ENCODE measurements at regions not wholly inside any gene's neighbourhood (a gene's known extent, or its start where the extent isn't known, plus 50 kb on each side); places are given as distances from the start of the nearest gene placed in this dataset.

DNA sequence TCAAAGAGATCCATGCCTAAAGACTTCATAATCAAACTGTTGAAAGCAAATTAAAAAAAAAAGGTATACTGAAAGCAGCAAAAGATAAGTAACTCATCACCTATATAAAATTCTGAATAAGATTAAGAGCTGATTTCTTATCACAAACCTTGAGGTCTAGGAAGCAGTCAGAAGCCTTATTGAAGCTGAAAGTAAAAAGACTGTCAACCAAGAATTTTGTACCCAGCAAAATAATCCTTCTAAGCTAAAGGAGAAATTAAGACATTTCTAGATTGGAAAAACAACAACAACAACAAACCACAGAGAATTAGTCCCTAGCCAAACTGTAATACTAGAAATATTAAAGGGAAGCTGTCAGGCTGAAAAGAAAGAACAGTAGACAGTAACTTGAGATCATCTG is 622.9 kb downstream of the PCDH7 start:
- Histone ChIP-seq H3K9me3 (no peaks in the 10 kb centered on the region), H3K4me1 (no peaks in the 10 kb centered on the region), H3K27me3 (no peaks in the 10 kb centered on the region), H3K27ac (no peak overlapping the region), H3K36me3 (ENCODE audit: low read depth, missing control alignments) (no peaks in the 10 kb centered on the region), H3K4me3 (no peak overlapping the region)
- no peak for DNase-seq
- TF ChIP-seq, protein P1, sequence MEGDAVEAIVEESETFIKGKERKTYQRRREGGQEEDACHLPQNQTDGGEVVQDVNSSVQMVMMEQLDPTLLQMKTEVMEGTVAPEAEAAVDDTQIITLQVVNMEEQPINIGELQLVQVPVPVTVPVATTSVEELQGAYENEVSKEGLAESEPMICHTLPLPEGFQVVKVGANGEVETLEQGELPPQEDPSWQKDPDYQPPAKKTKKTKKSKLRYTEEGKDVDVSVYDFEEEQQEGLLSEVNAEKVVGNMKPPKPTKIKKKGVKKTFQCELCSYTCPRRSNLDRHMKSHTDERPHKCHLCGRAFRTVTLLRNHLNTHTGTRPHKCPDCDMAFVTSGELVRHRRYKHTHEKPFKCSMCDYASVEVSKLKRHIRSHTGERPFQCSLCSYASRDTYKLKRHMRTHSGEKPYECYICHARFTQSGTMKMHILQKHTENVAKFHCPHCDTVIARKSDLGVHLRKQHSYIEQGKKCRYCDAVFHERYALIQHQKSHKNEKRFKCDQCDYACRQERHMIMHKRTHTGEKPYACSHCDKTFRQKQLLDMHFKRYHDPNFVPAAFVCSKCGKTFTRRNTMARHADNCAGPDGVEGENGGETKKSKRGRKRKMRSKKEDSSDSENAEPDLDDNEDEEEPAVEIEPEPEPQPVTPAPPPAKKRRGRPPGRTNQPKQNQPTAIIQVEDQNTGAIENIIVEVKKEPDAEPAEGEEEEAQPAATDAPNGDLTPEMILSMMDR (IDR thresholded peaks at IDR 0.05), result no peak
- TF ChIP-seq POLR2A (IDR thresholded peaks at IDR 0.05), result no peak
- intact Hi-C loops (cut with DNase I; ENCODE audit: low total_unique reads), result no loop called here

DNA sequence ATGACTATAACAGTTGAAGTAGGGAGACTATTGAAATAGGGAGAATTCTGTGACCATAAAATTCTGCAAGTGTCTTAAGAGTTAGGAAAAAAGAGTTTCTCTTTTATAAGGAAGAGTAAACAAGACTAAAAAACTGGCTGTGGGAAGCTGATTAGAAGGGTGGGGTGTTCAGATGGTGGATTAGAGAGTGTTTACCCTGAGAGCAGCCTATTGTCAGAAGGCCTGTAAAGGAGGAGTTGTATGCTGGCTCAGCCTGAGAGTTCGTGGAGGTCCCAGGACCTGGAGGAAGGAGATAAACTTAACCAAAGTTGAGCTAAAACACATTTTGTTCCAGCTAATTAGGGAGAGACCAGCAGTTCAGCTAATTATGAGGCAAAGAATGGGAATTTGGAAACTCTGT is 629.7 kb downstream of the PCDH7 start:
- no peaks in the 10 kb centered on the region for H3K4me1 ChIP-seq
- DNase-seq, result no peak
- no peak for TF ChIP-seq POLR2A (IDR thresholded peaks at IDR 0.05)
- TF ChIP-seq, protein P1 (IDR thresholded peaks at IDR 0.05), result no peak
- 18 to 22% methylated on average over 1 of the region's 1 CpG for WGBS, 2 donors
- no peaks in the 10 kb centered on the region for H3K27me3 ChIP-seq
- no peak overlapping the region for H3K4me3 ChIP-seq
- no peaks in the 10 kb centered on the region for H3K36me3 ChIP-seq (ENCODE audit: low read depth, missing control alignments)
- no peaks in the 10 kb centered on the region for H3K9me3 ChIP-seq
- intact Hi-C loops (cut with DNase I; ENCODE audit: low total_unique reads), result no loop called here
- H3K27ac ChIP-seq, result no peak overlapping the region

DNA sequence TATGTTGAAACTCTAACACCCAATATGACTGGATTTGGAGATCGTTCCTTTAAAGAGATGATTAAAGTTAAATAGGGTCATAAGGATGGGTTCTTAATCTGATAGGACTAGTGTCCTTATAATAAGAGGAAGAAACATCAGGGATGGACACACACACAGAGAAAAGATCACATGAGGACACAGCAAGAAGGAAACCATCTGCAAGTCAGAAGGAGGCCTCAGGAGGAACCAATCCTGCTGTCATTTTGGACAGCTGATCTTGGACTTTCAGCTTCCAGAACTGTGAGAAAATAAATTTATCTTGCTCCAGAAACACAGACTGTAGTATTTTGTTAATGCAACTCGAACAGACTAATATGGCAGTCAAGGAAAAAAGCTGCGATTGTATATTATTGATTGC is 631.5 kb downstream of the PCDH7 start:
- intact Hi-C loops (cut with DNase I; ENCODE audit: low total_unique reads), result no loop called here
- Histone ChIP-seq H3K9me3 (no peaks in the 10 kb centered on the region), H3K27ac (no peak overlapping the region), H3K4me3 (no peak overlapping the region), H3K27me3 (no peaks in the 10 kb centered on the region), H3K4me1 (no peaks in the 10 kb centered on the region), H3K36me3 (ENCODE audit: low read depth, missing control alignments) (no peaks in the 10 kb centered on the region)
- 55 to 56% methylated on average over 3 of the region's 3 CpGs for WGBS, 2 donors
- no peak for DNase-seq
- TF ChIP-seq, protein P1 (IDR thresholded peaks at IDR 0.05), result no peak
- no peak for TF ChIP-seq POLR2A (IDR thresholded peaks at IDR 0.05)

DNA sequence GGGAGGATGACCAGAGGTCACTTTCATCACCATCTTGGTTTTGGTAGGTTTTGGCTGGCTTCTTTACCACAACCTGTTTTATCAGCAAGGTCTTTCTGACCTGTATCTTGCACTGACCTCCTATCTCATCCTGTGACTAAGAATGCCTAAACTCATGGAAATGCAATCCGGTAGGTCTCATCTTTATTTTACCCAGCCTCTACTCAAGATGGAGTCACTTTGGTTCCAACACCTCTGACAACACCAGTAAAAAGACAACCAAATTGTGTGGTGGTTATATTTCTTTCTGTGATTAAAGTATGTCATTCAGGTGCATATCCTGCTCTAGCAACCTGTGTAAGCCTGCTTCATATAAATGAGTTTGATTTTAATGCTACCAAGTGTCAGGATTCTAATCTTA is 636.7 kb downstream of the PCDH7 start:
- no peak overlapping the region for H3K27ac ChIP-seq
- H3K27me3 ChIP-seq, result no peaks in the 10 kb centered on the region
- no peak overlapping the region for H3K4me3 ChIP-seq
- no peaks in the 10 kb centered on the region for H3K4me1 ChIP-seq
- no peak for DNase-seq
- 93 to 100% methylated on average over 1 of the region's 1 CpG for WGBS, 2 donors
- no peaks in the 10 kb centered on the region for H3K9me3 ChIP-seq
- intact Hi-C loops (cut with DNase I; ENCODE audit: low total_unique reads), result no loop called here
- TF ChIP-seq, protein P1 (IDR thresholded peaks at IDR 0.05), result no peak
- TF ChIP-seq POLR2A (IDR thresholded peaks at IDR 0.05), result no peak
- no peaks in the 10 kb centered on the region for H3K36me3 ChIP-seq (ENCODE audit: low read depth, missing control alignments)

DNA sequence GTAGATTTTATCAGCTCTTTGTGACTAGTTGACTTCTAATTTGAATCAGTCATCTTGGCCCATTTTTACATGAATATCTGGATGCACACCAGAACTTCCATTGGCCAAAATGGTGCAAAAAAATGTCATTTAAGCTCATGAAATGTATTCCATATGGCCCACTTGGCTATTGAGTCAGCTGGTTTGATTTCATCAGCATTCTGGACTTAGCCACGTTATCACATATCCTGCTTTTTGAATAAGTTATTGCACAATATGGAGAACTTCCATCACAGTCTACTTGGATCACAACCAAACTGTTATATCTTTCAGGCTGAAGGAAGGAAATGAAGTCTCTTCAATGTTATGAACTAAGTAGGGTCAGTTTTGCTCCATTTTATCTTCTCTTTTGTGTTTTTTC is 640.6 kb downstream of the PCDH7 start:
- intact Hi-C loops (cut with DNase I; ENCODE audit: low total_unique reads), result no loop called here
- Histone ChIP-seq H3K4me3 (no peak overlapping the region), H3K27me3 (no peaks in the 10 kb centered on the region), H3K9me3 (no peaks in the 10 kb centered on the region), H3K27ac (no peak overlapping the region), H3K4me1 (no peaks in the 10 kb centered on the region), H3K36me3 (ENCODE audit: low read depth, missing control alignments) (no peaks in the 10 kb centered on the region)
- TF ChIP-seq, protein P1 (IDR thresholded peaks at IDR 0.05), result no peak
- TF ChIP-seq POLR2A (IDR thresholded peaks at IDR 0.05), result no peak
- 43% methylated on average over 1 of the region's 1 CpG for WGBS, 2 donors
- DNase-seq, result no peak
